Left colon (tissue), 2 donors: ENCODE measurements at regions not wholly inside any gene's neighbourhood (a gene's known extent, or its start where the extent isn't known, plus 50 kb on each side); places are given as distances from the start of the nearest gene placed in this dataset.
A peak's percentile ranks its signal among the peaks of the same experiment; 100 is the strongest.

Source experiments
- ATAC-seq: fragments of 200-7000 bp; cut with Tn5 transposase; one replicate; pipeline ENCODE4 v1.9.1; 2020; ENCODE audit warnings: mild to moderate bottlenecking, moderate library complexity
- DNase-seq, 2 donors: peaks; one replicate each; pipeline ENCODE4 v3.0.0-alpha.2; 2020
- intact Hi-C, 2 donors: fragments of 100-400 bp; cut with DNase I in 1 of 2; cut with micrococcal nuclease in 1 of 2; formaldehyde crosslinking; loops; one replicate each; pipeline versions ENCODE4 v1.11.2 to v1.14.0; 2022; cut with DNase I, micrococcal nuclease
- donor health status: DM: no; HTN: no; CAD: no.
- donor health status: DM: yes; HTN: yes; CAD: no.

- no peak for ATAC-seq
- no peak for DNase-seq
- intact Hi-C loops: no loop called here
These were observed 838.5 kb upstream of the TMEM132C start for GRCh38 chr12:127428420-127428819.

- DNase-seq (no peak), ATAC-seq (no peak)
- intact Hi-C loops: no loop called here
These were observed 837.3 kb upstream of the TMEM132C start for GRCh38 chr12:127429551-127430285.

- DNase-seq: no peak
- ATAC-seq: no peak
- intact Hi-C loops: no loop called here
These were observed 836.6 kb upstream of the TMEM132C start for GRCh38 chr12:127430401-127430800.

GRCh38 chr12:127431177-127431576, 835.8 kb upstream of the TMEM132C start:
- no peak for ATAC-seq
- DNase-seq: no peak
- intact Hi-C loops: no loop called here

- ATAC-seq (no peak), DNase-seq (no peak)
- intact Hi-C loops: no loop called here
These were observed 835.4 kb upstream of the TMEM132C start for GRCh38 chr12:127431594-127431993.

GRCh38 chr12:127435439-127435838, 831.5 kb upstream of the TMEM132C start:
- ATAC-seq: no peak
- intact Hi-C loops: no loop called here
- no peak for DNase-seq

GRCh38 chr12:127438512-127439244, 828.3 kb upstream of the TMEM132C start:
- ATAC-seq: no peak
- no peak for DNase-seq
- intact Hi-C loops: no loop called here

- intact Hi-C loops: no loop called here
These were observed 821.3 kb upstream of the TMEM132C start for GRCh38 chr12:127445581-127446139.

GRCh38 chr12:127448906-127449305, 818.1 kb upstream of the TMEM132C start:
- intact Hi-C loops: no loop called here
- ATAC-seq (no peak), DNase-seq (no peak)

More at GRCh38 chr12:127445581-127446139, 821.3 kb upstream of the TMEM132C start:
- DNase-seq (no peak), ATAC-seq (no peak)

- DNase-seq (no peak), ATAC-seq (no peak)
- intact Hi-C loops: no loop called here
These were observed 816.1 kb upstream of the TMEM132C start for GRCh38 chr12:127450826-127451225.

- intact Hi-C loops: no loop called here
- ATAC-seq (no peak), DNase-seq (no peak)
These were observed 811.4 kb upstream of the TMEM132C start for GRCh38 chr12:127455347-127456265.

GRCh38 chr12:127457726-127458125, 809.2 kb upstream of the TMEM132C start:
- intact Hi-C loops: no loop called here
- no peak for ATAC-seq

GRCh38 chr12:127459166-127459565, 807.8 kb upstream of the TMEM132C start:
- intact Hi-C loops: no loop called here
- DNase-seq (no peak), ATAC-seq (no peak)

More at GRCh38 chr12:127457726-127458125, 809.2 kb upstream of the TMEM132C start:
- no peak for DNase-seq

GRCh38 chr12:127459687-127460086, 807.3 kb upstream of the TMEM132C start:
- intact Hi-C loops: no loop called here
- DNase-seq (no peak), ATAC-seq (no peak)

GRCh38 chr12:127463237-127463636, 803.7 kb upstream of the TMEM132C start:
- intact Hi-C loops: no loop called here
- DNase-seq (no peak), ATAC-seq (no peak)

GRCh38 chr12:127469331-127469730, 797.6 kb upstream of the TMEM132C start:
- no peak for DNase-seq
- ATAC-seq: no peak
- intact Hi-C loops: no loop called here

- ATAC-seq: no peak
- no peak for DNase-seq
- intact Hi-C loops: no loop called here
These were observed 793.2 kb upstream of the TMEM132C start for GRCh38 chr12:127473766-127474165.

GRCh38 chr12:127479256-127479655, 787.7 kb upstream of the TMEM132C start:
- intact Hi-C loops: no loop called here
- no peak for ATAC-seq
- DNase-seq: no peak

GRCh38 chr12:127480775-127481314, 786.1 kb upstream of the TMEM132C start:
- intact Hi-C loops: no loop called here
- no peak for DNase-seq
- ATAC-seq: peak; percentile 71
